WTC11 (cell line): ENCODE measurements at regions not wholly inside any gene's neighbourhood (a gene's known extent, or its start where the extent isn't known, plus 50 kb on each side); places are given as distances from the start of the nearest gene placed in this dataset.

Source experiments
- ATAC-seq: fragments of 200-7000 bp; cut with Tn5 transposase; 2 replicates; pipeline ENCODE4 v1.10.0; 2021; ENCODE audit warnings: mild to moderate bottlenecking, moderate library complexity
- CTCF ChIA-PET: fragments of 300-600 bp; sonication (Branson Sonifier 250); formaldehyde crosslinking; loops from one replicate; lab custom pipeline; 2021; ENCODE audit warnings: antibody characterized with exemption; lab: Charles Lee
- POLR2A ChIA-PET: fragments of 350-600 bp; sonication (Branson Sonifier 250); formaldehyde crosslinking; loops from one replicate; lab custom pipeline; 2021; ENCODE audit warnings: antibody characterized with exemption; lab: Charles Lee
- DNase-seq: peaks from one replicate; pipeline ENCODE4 v3.0.0; 2021; ENCODE audit warnings: low spot score
- H3K27ac Mint-ChIP-seq: 2 replicates; pipeline ENCODE4 v1.8.0; 2021; ENCODE audit warnings: mixed read lengths
- H3K27me3 Mint-ChIP-seq: 2 replicates; pipeline ENCODE4 v1.8.0; 2021; ENCODE audit warnings: low read depth, mild to moderate bottlenecking, moderate library complexity, mixed read lengths
- H3K36me3 Mint-ChIP-seq: 2 replicates; pipeline ENCODE4 v1.8.0; 2021; ENCODE audit warnings: mixed read lengths
- H3K4me1 Mint-ChIP-seq: 2 replicates; pipeline ENCODE4 v1.8.0; 2022; ENCODE audit warnings: mixed read lengths
- H3K4me3 Mint-ChIP-seq: 2 replicates; pipeline ENCODE4 v1.8.0; 2021; ENCODE audit warnings: mild to moderate bottlenecking, moderate library complexity, mixed read lengths
- H3K9me3 Mint-ChIP-seq: 2 replicates; pipeline ENCODE4 v1.8.0; 2021; ENCODE audit warnings: mixed read lengths
- ATF1 ChIP-seq: sonication (generic); formaldehyde crosslinking; IDR thresholded peaks from 2 replicates; pipeline ENCODE4 v1.8.1; 2023; ENCODE audit warnings: mild to moderate bottlenecking, moderate library complexity, missing genetic modification reagents
- ATF2 ChIP-seq: sonication (generic); formaldehyde crosslinking; IDR thresholded peaks from 2 replicates; pipeline ENCODE4 v1.8.1; 2022; ENCODE audit warnings: low read depth, missing genetic modification reagents, borderline replicate concordance
- CBFB ChIP-seq: sonication (generic); formaldehyde crosslinking; IDR thresholded peaks from 2 replicates; pipeline ENCODE4 v1.8.1; 2022; ENCODE audit warnings: mild to moderate bottlenecking, low read depth, missing genetic modification reagents
- CTCF ChIP-seq: fragments of 200-600 bp; IDR thresholded peaks from 2 replicates; pipeline ENCODE4 v1.8.0; 2022; ENCODE audit warnings: antibody characterized with exemption
- E2F4 ChIP-seq: sonication (generic); formaldehyde crosslinking; IDR thresholded peaks from 2 replicates; pipeline ENCODE4 v1.8.1; 2022; ENCODE audit warnings: low read depth, mild to moderate bottlenecking, moderate library complexity, missing genetic modification reagents, borderline replicate concordance
- EMX1 ChIP-seq: fragments of 250-450 bp; sonication (Bioruptor Pico); IDR thresholded peaks from 2 replicates; pipeline ENCODE4 v1.8.0; 2021; ENCODE audit warnings: mild to moderate bottlenecking
- FOXP4 ChIP-seq: sonication (generic); formaldehyde crosslinking; IDR thresholded peaks from 2 replicates; pipeline ENCODE4 v1.8.0; 2022; ENCODE audit warnings: mild to moderate bottlenecking, missing genetic modification reagents
- IRF1 ChIP-seq: sonication (generic); formaldehyde crosslinking; IDR thresholded peaks from 2 replicates; pipeline ENCODE4 v1.8.0; 2023; ENCODE audit warnings: missing genetic modification reagents
- IRF2 ChIP-seq: sonication (generic); formaldehyde crosslinking; IDR thresholded peaks from 2 replicates; pipeline ENCODE4 v1.8.0; 2022; ENCODE audit warnings: low read depth, missing genetic modification reagents, borderline replicate concordance
- JAZF1 ChIP-seq: fragments of 250-450 bp; sonication (Bioruptor Pico); IDR thresholded peaks from 2 replicates; pipeline ENCODE4 v1.9.0; 2021; ENCODE audit warnings: moderate library complexity, mild to moderate bottlenecking, inconsistent platforms
- NFATC4 ChIP-seq: fragments of 250-450 bp; sonication (Bioruptor Pico); IDR thresholded peaks from 2 replicates; pipeline ENCODE4 v1.9.0; 2021; ENCODE audit warnings: mild to moderate bottlenecking
- NFE2L1 ChIP-seq: sonication (generic); formaldehyde crosslinking; IDR thresholded peaks from 2 replicates; pipeline ENCODE4 v1.8.1; 2023; ENCODE audit warnings: missing genetic modification reagents
- OVOL2 ChIP-seq: fragments of 250-450 bp; sonication (Bioruptor Pico); IDR thresholded peaks from 2 replicates; pipeline ENCODE4 v1.9.0; 2021; ENCODE audit warnings: mild to moderate bottlenecking, borderline replicate concordance
- RORB ChIP-seq: fragments of 250-450 bp; sonication (Bioruptor Pico); IDR thresholded peaks from 2 replicates; pipeline ENCODE4 v1.9.0; 2021; ENCODE audit warnings: mild to moderate bottlenecking
- SMAD3 ChIP-seq: sonication (generic); formaldehyde crosslinking; IDR thresholded peaks from 2 replicates; pipeline ENCODE4 v1.8.0; 2022; ENCODE audit warnings: missing genetic modification reagents, mild to moderate bottlenecking, borderline replicate concordance
- SP1 ChIP-seq: sonication (generic); formaldehyde crosslinking; conservative IDR thresholded peaks from 2 replicates; pipeline ENCODE4 v1.8.1; 2022; ENCODE audit warnings: missing genetic modification reagents
- TEAD4 ChIP-seq: sonication (generic); formaldehyde crosslinking; IDR thresholded peaks from 2 replicates; pipeline ENCODE4 v1.8.0; 2022; ENCODE audit warnings: mild to moderate bottlenecking, missing genetic modification reagents
- USF2 ChIP-seq: sonication (generic); formaldehyde crosslinking; IDR thresholded peaks from 2 replicates; pipeline ENCODE4 v1.8.1; 2023; ENCODE audit warnings: mild to moderate bottlenecking, missing genetic modification reagents, moderate library complexity
- ZMAT4 ChIP-seq: fragments of 250-450 bp; sonication (Bioruptor Pico); IDR thresholded peaks from 2 replicates; pipeline ENCODE4 v1.9.0; 2021; ENCODE audit warnings: mild to moderate bottlenecking
- ZNF121 ChIP-seq: sonication (generic); formaldehyde crosslinking; IDR thresholded peaks from 2 replicates; pipeline ENCODE4 v1.8.0; 2023; ENCODE audit warnings: missing genetic modification reagents
- ZNF263 ChIP-seq: sonication (generic); formaldehyde crosslinking; IDR thresholded peaks from 2 replicates; pipeline ENCODE4 v1.8.1; 2022; ENCODE audit warnings: low read depth, mild to moderate bottlenecking, moderate library complexity, missing genetic modification reagents
- ZNF423 ChIP-seq: fragments of 250-450 bp; sonication (Bioruptor Pico); IDR thresholded peaks from 2 replicates; pipeline ENCODE4 v2.1.2; 2022; ENCODE audit warnings: mild to moderate bottlenecking, moderate library complexity

GRCh38 chr6:166825553-166826145 is 130.7 kb downstream of the RNASET2 start:
- no peak for DNase-seq
- TF ChIP-seq ATF1, result no peak
- TF ChIP-seq TEAD4 (CRISPR knock-in tag), result no peak
- Mint-ChIP-seq H3K9me3 (no peaks in the 10 kb centered on the region), H3K27me3 (no peaks in the 10 kb centered on the region), H3K36me3 (no peaks in the 10 kb centered on the region), H3K27ac (no peak overlapping the region), H3K4me1 (no peaks in the 10 kb centered on the region), H3K4me3 (no peak overlapping the region)
- peak; percentile 69; the same call in 1 of the 2 replicates for ATAC-seq
- CTCF ChIA-PET, result no interaction called here
- POLR2A ChIA-PET, result no interaction called here

- TF ChIP-seq USF2 (CRISPR knock-in tag) (no peak), ZNF423 (CRISPR knock-in tag) (no peak), FOXP4 (CRISPR knock-in tag) (no peak), ATF2 (CRISPR knock-in tag) (no peak), ZMAT4 (CRISPR knock-in tag) (no peak), EMX1 (no peak), E2F4 (CRISPR knock-in tag) (no peak), SMAD3 (CRISPR knock-in tag) (no peak), IRF1 (CRISPR knock-in tag) (no peak), NFE2L1 (no peak), ZNF121 (CRISPR knock-in tag) (no peak), OVOL2 (CRISPR knock-in tag) (no peak), JAZF1 (CRISPR knock-in tag) (no peak), ZNF263 (CRISPR knock-in tag) (no peak), NFATC4 (CRISPR knock-in tag) (no peak), RORB (CRISPR knock-in tag) (no peak), IRF2 (no peak), CTCF (no peak), CBFB (CRISPR knock-in tag) (no peak), SP1 (CRISPR knock-in tag) (no peak)
- H3K9me3 Mint-ChIP-seq, result no peaks in the 10 kb centered on the region
- H3K4me3 Mint-ChIP-seq, result no peak overlapping the region
- H3K36me3 Mint-ChIP-seq, result no peaks in the 10 kb centered on the region
- H3K4me1 Mint-ChIP-seq, result no peaks in the 10 kb centered on the region
- no peak overlapping the region for H3K27ac Mint-ChIP-seq
- ATAC-seq (no peak), DNase-seq (no peak)
- ChIA-PET CTCF (no interaction called here), POLR2A (no interaction called here)
- no peaks in the 10 kb centered on the region for H3K27me3 Mint-ChIP-seq
Measured at GRCh38 chr6:166824880-166825250, 131.5 kb downstream of the RNASET2 start.
